Chondrocyte (in vitro differentiated cells): ENCODE measurements at regions not wholly inside any gene's neighbourhood (a gene's known extent, or its start where the extent isn't known, plus 50 kb on each side); places are given as distances from the start of the nearest gene placed in this dataset.

ENCODE experiments used
- DNase-seq: peaks from one replicate; pipeline ENCODE4 v3.0.0; 2021; ENCODE audit warnings: mixed read lengths, low spot score
- H3K27ac Mint-ChIP-seq: one replicate; pipeline ENCODE4 v1.8.0; 2021; ENCODE audit warnings: mild to moderate bottlenecking, moderate library complexity, mixed read lengths; ENCODE audit not compliant: unreplicated experiment
- H3K27me3 Mint-ChIP-seq: 2 replicates; pipeline ENCODE4 v1.8.0; 2021; ENCODE audit warnings: low read depth, mixed read lengths
- H3K36me3 Mint-ChIP-seq: 2 replicates; pipeline ENCODE4 v1.8.0; 2021; ENCODE audit warnings: low read depth, mixed read lengths
- H3K4me1 Mint-ChIP-seq: 2 replicates; pipeline ENCODE4 v1.8.0; 2021; ENCODE audit warnings: low read depth, mild to moderate bottlenecking, mixed read lengths
- H3K4me3 Mint-ChIP-seq: one replicate; pipeline ENCODE4 v1.8.0; 2021; ENCODE audit warnings: mild to moderate bottlenecking, moderate library complexity, mixed read lengths; ENCODE audit not compliant: unreplicated experiment
- H3K9me3 Mint-ChIP-seq: 2 replicates; pipeline ENCODE4 v1.8.0; 2021; ENCODE audit warnings: low read depth, mixed read lengths
- CTCF ChIP-seq: fragments of 200-600 bp; sonication (generic); IDR thresholded peaks from 2 replicates; pipeline ENCODE4 v1.5.0; 2021; ENCODE audit warnings: antibody characterized with exemption, mild to moderate bottlenecking, moderate library complexity

- TF ChIP-seq CTCF, result no peak
- Mint-ChIP-seq H3K4me1 (peaks cover 6% of the 10 kb centered on the region), H3K36me3 (no peaks in the 10 kb centered on the region), H3K4me3 (no peak overlapping the region), H3K27ac (no peak overlapping the region), H3K9me3 (peaks cover 12% of the 10 kb centered on the region), H3K27me3 (no peaks in the 10 kb centered on the region)
- no peak for DNase-seq
These were observed 128.6 kb upstream of the SLC22A23 start for GRCh38 chr6:3585320-3585935.

GRCh38 chr6:3584606-3585005, 127.8 kb upstream of the SLC22A23 start:
- no peak for TF ChIP-seq CTCF
- no peak for DNase-seq
- Mint-ChIP-seq H3K36me3 (no peaks in the 10 kb centered on the region), H3K9me3 (peaks cover 12% of the 10 kb centered on the region), H3K27me3 (no peaks in the 10 kb centered on the region), H3K27ac (no peak overlapping the region), H3K4me3 (no peak overlapping the region), H3K4me1 (peaks cover 6% of the 10 kb centered on the region)

GRCh38 chr6:3581469-3581868, 124.6 kb upstream of the SLC22A23 start:
- H3K4me3 Mint-ChIP-seq, result no peak overlapping the region
- no peak overlapping the region for H3K27ac Mint-ChIP-seq
- no peaks in the 10 kb centered on the region for H3K9me3 Mint-ChIP-seq
- H3K36me3 Mint-ChIP-seq, result no peaks in the 10 kb centered on the region
- no peak for TF ChIP-seq CTCF
- no peak for DNase-seq
- peaks cover 6% of the 10 kb centered on the region for H3K4me1 Mint-ChIP-seq
- no peaks in the 10 kb centered on the region for H3K27me3 Mint-ChIP-seq

- H3K9me3 Mint-ChIP-seq, result no peaks in the 10 kb centered on the region
- no peaks in the 10 kb centered on the region for H3K4me1 Mint-ChIP-seq
- no peak overlapping the region for H3K4me3 Mint-ChIP-seq
- no peaks in the 10 kb centered on the region for H3K27me3 Mint-ChIP-seq
- DNase-seq, result no peak
- H3K27ac Mint-ChIP-seq, result no peak overlapping the region
- H3K36me3 Mint-ChIP-seq, result no peaks in the 10 kb centered on the region
- no peak for TF ChIP-seq CTCF
These were observed 122.9 kb upstream of the SLC22A23 start for GRCh38 chr6:3579652-3580175.

- Mint-ChIP-seq H3K27ac (no peak overlapping the region), H3K27me3 (no peaks in the 10 kb centered on the region), H3K36me3 (no peaks in the 10 kb centered on the region), H3K9me3 (no peaks in the 10 kb centered on the region), H3K4me3 (no peak overlapping the region), H3K4me1 (no peaks in the 10 kb centered on the region)
- DNase-seq, result no peak
- no peak for TF ChIP-seq CTCF
These were observed 122.1 kb upstream of the SLC22A23 start for GRCh38 chr6:3578981-3579380.
